OCI-LY7 (cell line): ENCODE measurements at regions not wholly inside any gene's neighbourhood (a gene's known extent, or its start where the extent isn't known, plus 50 kb on each side); places are given as distances from the start of the nearest gene placed in this dataset.

Source experiments
- BruUV-seq: library from RNA; stranded (reverse); fragments of 400-500 nt; replicated peaks from 2 replicates; lab custom pipeline; 2021; lab: Mats Ljungman, UMichigan
- CTCF ChIA-PET: fragments of 300-600 bp; sonication (Branson Sonifier 250); formaldehyde crosslinking; loops from one replicate; lab custom pipeline; 2022; ENCODE audit warnings: antibody characterized with exemption; ENCODE audit not compliant: unreplicated experiment; lab: Charles Lee
- POLR2A ChIA-PET: fragments of 300-600 bp; sonication (Branson Sonifier 250); formaldehyde crosslinking; loops from one replicate; lab custom pipeline; 2022; ENCODE audit warnings: antibody characterized with exemption; lab: Charles Lee
- DNase-seq: peaks from one replicate; pipeline ENCODE4 v3.0.0-alpha.2; 2015; ENCODE audit warnings: low spot score
- H2AFZ ChIP-seq: fragments of 200-600 bp; sonication (generic), shearing (Covaris generic); 2 replicates; pipeline ENCODE4 v1.6.1; 2014; ENCODE audit warnings: mild to moderate bottlenecking, antibody characterized with exemption, low read length, moderate library complexity
- H3K27ac ChIP-seq: fragments of 200-600 bp; sonication (generic); 2 replicates; pipeline ENCODE4 v1.5.1; 2014; ENCODE audit warnings: mixed run types, low read depth, mild to moderate bottlenecking, moderate library complexity, low read length, inconsistent platforms; ENCODE audit not compliant: poor library complexity, severe bottlenecking
- H3K36me3 ChIP-seq: fragments of 200-600 bp; sonication (generic); 2 replicates; pipeline ENCODE4 v1.6.1; 2014; ENCODE audit warnings: mild to moderate bottlenecking, antibody characterized with exemption, low read length, moderate library complexity, mixed read lengths; ENCODE audit not compliant: insufficient read depth
- H3K4me1 ChIP-seq: fragments of 200-600 bp; sonication (generic); 2 replicates; pipeline ENCODE4 v1.5.1; 2014; ENCODE audit warnings: mild to moderate bottlenecking, low read length; ENCODE audit not compliant: insufficient read depth, poor library complexity, severe bottlenecking
- H3K4me2 ChIP-seq: fragments of 200-600 bp; sonication (generic); 2 replicates; pipeline ENCODE4 v1.6.1; 2014; ENCODE audit warnings: mild to moderate bottlenecking, low read length
- H3K4me3 ChIP-seq: fragments of 200-600 bp; sonication (generic); 2 replicates; pipeline ENCODE4 v1.5.1; 2014; ENCODE audit warnings: mild to moderate bottlenecking, low read depth, low read length; ENCODE audit not compliant: poor library complexity, severe bottlenecking
- H3K79me2 ChIP-seq: fragments of 200-600 bp; sonication (generic); 2 replicates; pipeline ENCODE4 v1.6.1; 2016; ENCODE audit warnings: low read depth, mild to moderate bottlenecking, low read length, moderate library complexity, mixed read lengths; ENCODE audit not compliant: insufficient read depth
- H3K9me2 ChIP-seq: fragments of 200-600 bp; sonication (generic); 2 replicates; pipeline ENCODE4 v1.6.1; 2016; ENCODE audit warnings: mild to moderate bottlenecking, low read length, mixed read lengths; ENCODE audit not compliant: insufficient read depth
- H3K9me3 ChIP-seq: fragments of 200-600 bp; sonication (generic); 2 replicates; pipeline ENCODE4 v1.6.1; 2014; ENCODE audit warnings: mild to moderate bottlenecking, mixed run types, low read length, mixed read lengths
- H4K20me1 ChIP-seq: fragments of 200-600 bp; sonication (generic); 2 replicates; pipeline ENCODE4 v1.6.1; 2014; ENCODE audit warnings: mild to moderate bottlenecking, antibody characterized with exemption, low read length, moderate library complexity, mixed read lengths; ENCODE audit not compliant: insufficient read depth
- CTCF ChIP-seq: fragments of 200-600 bp; sonication (generic); conservative IDR thresholded peaks from 2 replicates; pipeline ENCODE4 v1.5.1; 2014; ENCODE audit warnings: mild to moderate bottlenecking, antibody characterized with exemption, low read length, moderate library complexity, mixed read lengths
- EZH2phosphoT487 ChIP-seq: fragments of 200-600 bp; sonication (generic); IDR thresholded peaks from 2 replicates; pipeline ENCODE4 v1.6.1; 2018; ENCODE audit warnings: low read depth, borderline replicate concordance, mild to moderate bottlenecking, mixed run types, antibody characterized with exemption, low read length, moderate library complexity, mixed read lengths
- intact Hi-C: fragments of 100-400 bp; cut with micrococcal nuclease; formaldehyde crosslinking; loops from one replicate; pipeline ENCODE4 v1.10.0; 2022; ENCODE audit not compliant: unreplicated experiment

DNA sequence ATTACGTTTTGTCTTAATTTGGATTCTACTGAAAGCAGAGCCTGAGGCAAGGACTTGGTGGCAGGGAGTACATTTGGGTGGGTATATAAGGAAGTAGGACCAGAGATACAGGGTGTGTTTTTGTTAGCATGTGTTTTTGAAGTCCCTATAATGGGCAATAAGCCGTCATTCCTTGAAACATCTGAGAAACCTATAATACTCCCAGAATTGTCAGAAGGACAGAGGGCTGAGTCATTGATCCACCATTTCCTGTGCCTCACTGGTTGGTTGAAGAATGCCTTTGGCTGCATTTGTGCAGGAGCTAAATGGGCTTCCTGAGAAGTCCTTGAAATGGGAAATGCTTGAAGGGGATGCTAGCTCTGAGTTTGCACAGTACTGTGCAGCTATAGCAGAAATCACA, 281.8 kb upstream of the ZEB2 start:
- Histone ChIP-seq H3K79me2 (no peaks in the 10 kb centered on the region), H4K20me1 (no peaks in the 10 kb centered on the region), H3K4me2 (no peak overlapping the region), H3K4me1 (no peaks in the 10 kb centered on the region), H3K9me2 (no peaks in the 10 kb centered on the region), H3K36me3 (no peaks in the 10 kb centered on the region), H3K27ac (no peak overlapping the region), H3K4me3 (no peak overlapping the region), H3K9me3 (no peaks in the 10 kb centered on the region), H2AFZ (no peak overlapping the region)
- ChIA-PET POLR2A (no interaction called here), CTCF (no interaction called here)
- TF ChIP-seq CTCF (no peak), EZH2phosphoT487 (no peak)
- DNase-seq: no peak
- no TSS peak for BruUV-seq
- intact Hi-C loops: no loop called here

DNA sequence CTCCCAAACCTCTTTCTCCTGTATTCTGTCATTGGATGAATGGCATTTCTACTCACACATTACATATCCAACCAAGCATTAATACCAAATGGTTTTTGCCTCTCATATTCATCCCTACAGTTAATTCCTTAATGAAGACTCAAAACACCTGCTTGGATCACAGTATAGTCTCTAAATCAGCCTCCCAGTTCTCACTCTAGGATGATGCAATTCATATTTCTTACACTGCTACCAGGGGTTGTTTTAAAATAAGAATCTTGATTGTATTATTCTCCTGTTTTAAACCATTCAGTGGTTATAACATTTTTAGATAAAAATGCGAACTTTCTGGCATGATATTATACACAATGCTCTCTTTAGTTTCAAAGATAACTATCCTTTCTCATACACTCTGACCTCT, 281.4 kb upstream of the ZEB2 start:
- H3K4me2 ChIP-seq: no peak overlapping the region
- TF ChIP-seq CTCF (no peak), EZH2phosphoT487 (no peak)
- intact Hi-C loops: no loop called here
- BruUV-seq: no TSS peak
- H3K79me2 ChIP-seq: no peaks in the 10 kb centered on the region
- no peaks in the 10 kb centered on the region for H3K36me3 ChIP-seq
- no peaks in the 10 kb centered on the region for H3K9me3 ChIP-seq
- H3K4me1 ChIP-seq: no peaks in the 10 kb centered on the region
- CTCF ChIA-PET: no interaction called here
- H3K4me3 ChIP-seq: no peak overlapping the region
- H2AFZ ChIP-seq: no peak overlapping the region
- H3K9me2 ChIP-seq: no peaks in the 10 kb centered on the region
- POLR2A ChIA-PET: interaction anchor here (0.5 to 0.7 kb wide), 4 partner anchors 18 to 216 kb away, joined by 3 to 4 read pairs (median 4); no protein-coding TSS in a partner anchor
- no peak for DNase-seq
- no peaks in the 10 kb centered on the region for H4K20me1 ChIP-seq
- H3K27ac ChIP-seq: no peak overlapping the region

DNA sequence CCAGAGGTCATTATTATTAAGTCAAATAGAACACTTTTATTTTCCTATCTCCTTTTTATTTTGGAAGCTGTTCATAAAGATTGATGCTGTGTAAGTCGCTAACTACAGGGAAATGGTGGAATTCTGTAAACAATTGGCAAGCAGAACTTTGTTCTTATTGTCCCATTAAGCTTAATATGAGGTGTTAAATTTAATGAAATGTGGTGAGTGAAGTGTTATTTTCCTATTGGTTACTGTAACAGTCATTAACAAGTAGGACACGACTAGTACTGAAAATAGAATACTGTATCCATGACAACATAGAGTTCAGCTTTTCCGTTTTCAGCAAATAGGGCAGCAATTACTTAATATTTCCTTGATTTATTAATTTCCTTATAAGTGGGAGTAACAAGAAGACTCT, 279.1 kb upstream of the ZEB2 start:
- H3K36me3 ChIP-seq: no peaks in the 10 kb centered on the region
- ChIA-PET POLR2A (interaction anchor here (1.3 kb wide), 2 partner anchors 8 to 15 kb away, joined by 4 read pairs; no protein-coding TSS in a partner anchor), CTCF (no interaction called here)
- DNase-seq: no peak
- H3K9me3 ChIP-seq: no peaks in the 10 kb centered on the region
- H3K4me3 ChIP-seq: no peak overlapping the region
- TF ChIP-seq CTCF: no peak
- no peak for TF ChIP-seq EZH2phosphoT487
- H3K79me2 ChIP-seq: no peaks in the 10 kb centered on the region
- no TSS peak for BruUV-seq
- no peaks in the 10 kb centered on the region for H3K4me1 ChIP-seq
- no peaks in the 10 kb centered on the region for H4K20me1 ChIP-seq
- no peak overlapping the region for H3K27ac ChIP-seq
- no peak overlapping the region for H3K4me2 ChIP-seq
- no peak overlapping the region for H2AFZ ChIP-seq
- H3K9me2 ChIP-seq: no peaks in the 10 kb centered on the region; the same call in 1 of the 2 replicates
- intact Hi-C loops: no loop called here
